NCI-H510A (cell line): ENCODE measurements at regions not wholly inside any gene's neighbourhood (a gene's known extent, or its start where the extent isn't known, plus 50 kb on each side); places are given as distances from the start of the nearest gene placed in this dataset.
"Not testable (repeated sequence)": the region's sequence is repeated elsewhere in the genome, so short reads cannot be mapped to it uniquely, and the experiment has no call there.

Source experiments
- DNase-seq: peaks from one replicate; lab custom pipeline; 2025; lab: John Stamatoyannopoulos, UW

GRCh38 chr12:25382311-25383106 is 131.8 kb upstream of the KRAS start:
- no peak for DNase-seq

- DNase-seq, result no peak
Measured at GRCh38 chr12:25377469-25378177, 126.9 kb upstream of the KRAS start.

GRCh38 chr12:25376985-25377384 is 126.3 kb upstream of the KRAS start:
- no peak for DNase-seq

GRCh38 chr12:25376407-25376806 is 125.7 kb upstream of the KRAS start:
- DNase-seq, result no peak

GRCh38 chr12:25372969-25373817 is 122.5 kb upstream of the KRAS start:
- DNase-seq, result no peak

GRCh38 chr12:25372002-25372401 is 121.3 kb upstream of the KRAS start:
- no peak for DNase-seq

- no peak for DNase-seq
Measured at GRCh38 chr12:25368557-25368956, 117.8 kb upstream of the KRAS start.

- DNase-seq, result no peak
Measured at GRCh38 chr12:25366122-25366521, 115.4 kb upstream of the KRAS start.

- DNase-seq, result no peak
Measured at GRCh38 chr12:25365340-25365730, 114.6 kb upstream of the KRAS start.

GRCh38 chr12:25364529-25365339 is 114.0 kb upstream of the KRAS start:
- no peak for DNase-seq

- DNase-seq, result no peak
Measured at GRCh38 chr12:25362646-25363045, 111.9 kb upstream of the KRAS start.

- DNase-seq, result no peak
Measured at GRCh38 chr12:25361511-25361910, 110.8 kb upstream of the KRAS start.

- no peak for DNase-seq
Measured at GRCh38 chr12:25357595-25357994, 106.9 kb upstream of the KRAS start.

GRCh38 chr12:25352942-25353341 is 102.2 kb upstream of the KRAS start:
- not testable (repeated sequence) for DNase-seq

- DNase-seq, result no peak
Measured at GRCh38 chr12:25352083-25352918, 101.6 kb upstream of the KRAS start.

- no peak for DNase-seq
Measured at GRCh38 chr12:25348593-25348895, 97.8 kb upstream of the KRAS start.

GRCh38 chr12:25347716-25348592 is 97.2 kb upstream of the KRAS start:
- no peak for DNase-seq

GRCh38 chr12:25341877-25342276 is 91.1 kb upstream of the KRAS start:
- DNase-seq, result not testable (repeated sequence)

- no peak for DNase-seq
Measured at GRCh38 chr12:25337916-25338315, 87.2 kb upstream of the KRAS start.

- DNase-seq, result no peak
Measured at GRCh38 chr12:25332143-25332542, 81.4 kb upstream of the KRAS start.
